ENCODE measurements at regions not wholly inside any gene's neighbourhood (a gene's known extent, or its start where the extent isn't known, plus 50 kb on each side); places are given as distances from the start of the nearest gene placed in this dataset.

DNA sequence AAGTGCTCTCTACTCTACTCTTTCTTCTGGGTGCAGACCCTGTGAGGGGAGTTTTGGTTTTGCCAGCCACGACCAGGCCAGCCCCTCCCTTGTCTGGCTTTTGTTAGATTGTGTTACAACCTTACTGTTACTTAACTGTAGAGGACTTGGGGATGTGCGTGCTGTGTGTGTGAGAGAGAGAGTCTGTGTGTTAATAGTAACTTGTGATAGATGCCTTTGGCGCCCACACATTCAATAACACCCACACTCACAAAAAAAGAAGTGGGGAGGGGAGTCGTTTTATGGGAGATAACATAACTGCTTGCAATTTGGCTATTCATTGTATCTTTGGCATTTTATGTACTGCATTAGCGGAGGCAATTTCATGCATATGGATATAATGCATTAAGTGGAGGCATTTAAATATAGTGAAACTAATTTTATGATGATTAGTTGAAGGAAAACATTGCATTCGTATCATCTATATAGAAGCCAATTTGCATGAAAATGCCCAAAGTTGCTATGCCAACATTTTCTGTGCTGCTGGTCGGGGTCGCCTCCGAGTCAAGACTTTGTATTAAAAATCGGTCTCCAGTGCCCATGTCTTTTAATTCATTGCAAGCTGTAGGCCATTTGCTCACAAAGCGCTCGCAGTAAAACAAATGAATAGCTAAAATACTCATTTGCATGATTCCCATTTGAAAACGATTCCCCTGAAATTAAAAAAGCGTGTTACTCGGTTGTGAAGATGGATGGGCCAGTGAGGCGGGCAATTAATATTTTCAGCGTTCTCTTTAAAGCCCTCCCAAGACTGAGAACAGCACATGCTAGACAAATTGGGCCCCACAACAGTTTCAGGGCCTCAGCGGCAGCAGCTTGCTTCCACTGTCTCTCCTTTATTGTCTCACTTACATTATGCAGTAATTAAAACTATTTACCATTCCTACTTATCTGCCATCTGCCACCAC is 158.5 kb upstream of the SMAD3 start:
- no peak for DNase-seq

- DNase-seq: no peak
Observed at GRCh38 chr15:66907826-66908743, 157.3 kb upstream of the SMAD3 start.

DNA sequence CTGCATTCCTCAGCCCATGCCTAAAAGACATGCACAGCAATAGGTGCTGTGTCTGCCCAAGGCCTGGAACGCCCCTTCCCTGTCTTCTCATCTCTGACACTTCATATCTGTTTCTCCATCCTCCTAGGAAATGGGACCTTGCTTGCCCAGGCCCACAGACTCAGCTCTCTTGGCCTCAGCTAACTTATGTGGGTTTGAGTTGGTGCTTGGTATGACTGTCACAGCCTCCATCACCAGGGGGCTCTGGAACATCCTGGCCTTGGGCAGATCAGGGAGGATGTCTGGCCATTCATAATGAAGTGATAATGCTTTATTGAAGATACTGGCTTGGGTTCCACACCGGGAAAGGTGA is 156.7 kb upstream of the SMAD3 start:
- DNase-seq: no peak

DNA sequence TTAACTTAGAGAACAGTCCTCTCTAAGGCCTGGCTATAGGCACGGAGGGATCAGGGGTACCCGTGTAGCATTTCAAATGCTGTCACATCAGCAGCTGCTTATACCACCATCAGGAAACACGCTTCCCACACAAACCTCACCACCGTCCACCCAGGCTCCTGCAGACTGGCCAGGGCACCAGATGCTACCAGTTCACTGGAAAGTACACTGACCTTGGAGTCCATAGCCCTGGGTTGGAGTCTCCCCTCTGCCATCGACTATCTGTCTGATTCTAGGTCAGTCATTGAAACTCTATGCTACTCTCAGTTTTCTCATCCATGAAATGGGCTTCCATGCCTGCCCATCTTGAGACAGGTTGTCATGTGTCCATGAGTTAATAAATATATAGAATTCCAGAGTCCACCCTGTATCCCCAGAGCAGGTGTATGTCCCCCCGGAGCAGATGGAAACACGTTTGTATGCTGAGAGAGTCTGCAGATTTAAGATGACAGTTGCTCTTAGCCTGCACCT is 156.0 kb upstream of the SMAD3 start:
- no peak for DNase-seq

DNA sequence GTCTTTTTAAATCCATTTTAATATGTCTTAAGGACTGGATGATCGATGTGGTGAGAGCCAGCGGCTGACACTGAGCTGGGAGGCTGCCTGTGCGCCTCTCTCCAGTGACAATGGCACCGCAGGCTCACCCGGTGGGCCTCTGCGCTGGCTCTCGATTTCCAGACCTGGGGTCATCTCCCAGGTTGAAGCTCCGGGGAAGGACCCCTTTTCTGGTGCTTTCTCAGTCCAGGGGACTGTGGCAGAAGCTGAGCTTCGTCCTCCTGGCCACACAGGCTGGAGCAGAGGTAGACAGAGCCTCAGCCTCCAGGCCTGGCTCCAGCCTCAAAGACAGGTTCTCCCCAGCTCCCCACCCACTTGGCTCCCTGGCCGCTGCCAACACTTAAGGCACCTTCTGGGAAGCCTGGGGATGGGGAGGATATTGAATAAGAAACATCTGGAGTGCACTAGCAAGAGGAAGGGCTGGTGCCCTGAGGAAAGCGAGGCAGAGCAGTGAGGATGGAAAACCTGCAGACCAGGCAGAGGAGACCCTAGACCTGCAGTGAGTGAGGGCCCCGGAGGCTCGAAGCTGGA is 154.2 kb upstream of the SMAD3 start:
- DNase-seq: no peak

GRCh38 chr15:66912001-66912400 is 153.4 kb upstream of the SMAD3 start:
- DNase-seq: no peak

- no peak for DNase-seq
Observed at GRCh38 chr15:66912441-66912840, 153.0 kb upstream of the SMAD3 start.

DNA sequence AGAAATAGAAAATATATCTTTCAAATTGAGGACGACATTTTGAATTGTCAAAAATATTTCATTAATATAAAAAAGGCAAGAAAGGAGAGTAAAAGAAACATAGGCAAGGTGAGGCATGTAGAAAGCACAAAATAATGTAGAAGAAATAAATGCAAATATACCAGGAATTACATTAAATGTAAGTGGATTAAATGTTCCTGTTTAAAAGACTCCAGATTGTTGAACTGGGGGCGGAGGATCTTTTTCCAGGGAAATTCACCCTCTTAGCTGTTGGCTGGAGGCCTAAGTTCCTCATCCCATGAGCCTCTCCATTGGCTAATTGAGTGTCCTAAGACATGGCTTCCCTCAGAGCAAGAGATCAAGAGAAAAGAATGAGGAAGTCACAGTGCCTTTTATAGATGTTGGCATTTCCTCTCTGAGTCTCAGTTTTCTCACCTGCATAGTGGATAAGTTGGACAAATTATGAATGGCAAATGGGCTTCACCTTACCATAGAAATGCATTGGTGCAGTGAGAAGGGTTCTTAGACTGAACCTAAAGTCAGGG is 147.4 kb upstream of the SMAD3 start:
- no peak for DNase-seq

- no peak for DNase-seq
Observed at GRCh38 chr15:66919421-66919820, 146.0 kb upstream of the SMAD3 start.

DNA sequence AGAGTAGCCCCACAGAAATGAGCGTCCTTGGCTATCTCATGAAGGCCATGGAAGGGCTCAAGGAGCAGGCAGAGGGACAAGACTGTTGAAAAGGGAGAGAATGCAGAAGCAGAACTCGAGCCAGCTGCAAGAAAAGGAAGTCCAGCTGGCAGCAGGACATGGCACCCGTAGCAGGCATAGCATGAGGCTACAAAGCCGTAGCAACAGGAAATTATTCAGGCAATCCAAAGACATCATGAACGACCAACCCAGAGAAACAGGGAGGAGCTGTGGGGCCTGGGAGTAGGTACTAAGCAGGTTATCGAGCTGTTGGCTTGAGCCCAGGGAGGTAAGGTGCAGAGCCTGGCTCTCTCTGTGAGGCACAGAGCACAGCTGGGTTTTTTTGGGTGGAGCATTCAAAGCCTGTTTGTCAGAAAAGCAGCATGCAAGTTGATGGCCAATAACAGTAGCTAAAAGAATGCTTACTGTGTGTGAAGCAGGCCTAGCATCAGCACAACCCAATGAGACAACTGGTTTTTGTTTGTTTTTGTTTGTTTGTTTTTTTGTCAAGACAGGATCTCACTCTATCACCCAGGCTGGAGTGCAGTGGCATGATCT is 144.0 kb upstream of the SMAD3 start:
- no peak for DNase-seq

DNA sequence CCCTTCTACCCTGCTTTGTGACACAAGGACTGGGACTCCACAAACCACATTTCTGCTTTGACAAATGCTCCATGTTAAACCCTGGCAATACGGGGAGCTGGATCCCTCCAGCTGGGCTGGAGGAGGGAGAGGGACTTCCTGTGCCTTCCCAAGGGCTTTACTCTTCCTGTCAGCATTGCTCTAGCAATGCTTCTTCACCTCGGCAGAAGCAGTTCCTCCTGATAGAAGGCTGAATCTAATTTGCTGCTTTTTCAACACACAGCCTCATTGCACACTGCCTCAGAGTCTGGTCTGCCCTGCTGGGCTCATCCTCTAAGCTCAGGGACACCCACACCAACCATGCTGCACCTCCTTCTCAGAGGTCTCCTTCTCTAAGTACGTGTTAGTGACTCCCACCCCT is 142.8 kb upstream of the SMAD3 start:
- no peak for DNase-seq

DNA sequence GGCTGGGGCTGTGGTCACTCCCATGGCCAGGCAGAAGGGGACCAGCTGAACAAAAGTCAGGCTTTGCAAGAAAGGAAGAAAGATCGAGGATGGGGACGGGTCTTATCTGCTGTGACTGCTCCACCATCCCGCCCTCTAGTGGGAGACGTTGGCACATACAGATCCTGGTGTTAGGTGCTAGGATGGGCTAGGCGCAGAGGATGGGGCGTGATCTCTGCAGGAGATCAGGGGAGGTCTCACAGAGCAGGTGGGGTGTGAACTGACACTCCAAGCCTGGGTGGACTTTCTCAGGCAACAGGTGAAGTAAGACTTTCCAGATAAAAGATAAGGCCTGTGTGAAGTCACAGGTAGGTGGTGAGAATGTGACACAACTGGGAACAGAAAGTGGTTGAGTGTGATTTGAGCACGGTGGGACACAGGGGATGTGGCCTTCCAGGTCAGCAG is 141.9 kb upstream of the SMAD3 start:
- no peak for DNase-seq

DNA sequence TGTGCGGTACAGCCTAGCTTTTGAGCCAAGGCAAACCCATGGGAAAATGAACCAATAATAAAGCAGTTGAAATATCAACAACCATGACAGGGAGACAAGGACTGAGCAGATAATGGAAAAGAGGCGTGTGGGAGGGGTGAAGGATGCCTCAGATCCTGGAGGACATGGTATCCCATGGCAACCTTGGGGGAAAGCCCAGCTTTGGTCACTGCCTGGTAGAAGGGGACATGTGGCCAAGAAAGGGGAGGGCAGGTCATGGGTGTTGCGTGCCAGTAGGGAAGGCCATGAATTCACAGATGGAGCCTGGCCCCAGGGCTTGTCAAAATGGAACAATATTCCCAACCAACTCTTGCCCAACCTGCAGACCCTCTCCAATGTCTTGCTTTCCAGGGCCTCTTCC is 140.5 kb upstream of the SMAD3 start:
- DNase-seq: no peak

GRCh38 chr15:66925721-66926120 is 139.7 kb upstream of the SMAD3 start:
- no peak for DNase-seq

DNA sequence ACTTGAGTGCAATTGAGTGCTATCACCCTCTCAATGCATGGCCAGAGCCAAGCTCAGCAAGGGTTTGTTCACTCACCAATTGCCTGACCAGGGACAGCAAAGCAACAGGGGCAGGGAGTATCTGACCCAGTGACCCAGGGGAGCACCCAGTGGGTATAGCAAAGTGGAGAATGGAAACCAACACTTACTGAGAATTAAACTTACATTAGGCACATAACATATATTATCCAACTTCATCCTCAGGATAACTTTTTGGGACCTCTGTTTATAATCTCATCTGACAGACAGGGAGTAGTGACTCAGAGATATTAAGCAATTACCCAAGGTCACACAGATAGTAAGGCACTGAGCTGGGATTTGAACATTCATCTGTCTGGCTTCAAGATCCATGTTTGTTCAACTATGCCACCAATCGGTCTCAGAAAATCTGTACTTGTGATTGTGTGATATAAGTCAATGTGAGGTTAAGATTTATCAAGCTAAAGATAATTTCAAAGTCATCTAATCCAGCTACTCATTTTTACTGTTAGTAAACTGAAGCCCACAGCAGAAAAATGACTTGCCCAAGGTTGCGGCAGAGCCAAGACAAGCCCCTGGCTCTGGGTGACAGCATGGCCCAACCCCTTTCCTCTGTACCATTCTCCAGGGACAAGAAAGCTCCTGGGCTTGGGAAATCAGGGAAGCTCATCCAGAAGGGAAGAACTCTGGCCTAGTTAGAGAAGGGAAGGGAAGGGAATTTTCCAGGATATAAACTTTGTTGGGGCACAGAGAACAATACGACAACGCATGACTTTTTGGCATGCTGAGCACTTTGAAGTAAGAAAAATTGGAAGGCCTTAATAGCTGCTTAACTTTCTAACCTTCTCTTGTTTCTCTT is 138.0 kb upstream of the SMAD3 start:
- DNase-seq: no peak

- DNase-seq: no peak
Observed at GRCh38 chr15:66928101-66928500, 137.3 kb upstream of the SMAD3 start.

- DNase-seq: no peak
Observed at GRCh38 chr15:66928784-66929183, 136.6 kb upstream of the SMAD3 start.

DNA sequence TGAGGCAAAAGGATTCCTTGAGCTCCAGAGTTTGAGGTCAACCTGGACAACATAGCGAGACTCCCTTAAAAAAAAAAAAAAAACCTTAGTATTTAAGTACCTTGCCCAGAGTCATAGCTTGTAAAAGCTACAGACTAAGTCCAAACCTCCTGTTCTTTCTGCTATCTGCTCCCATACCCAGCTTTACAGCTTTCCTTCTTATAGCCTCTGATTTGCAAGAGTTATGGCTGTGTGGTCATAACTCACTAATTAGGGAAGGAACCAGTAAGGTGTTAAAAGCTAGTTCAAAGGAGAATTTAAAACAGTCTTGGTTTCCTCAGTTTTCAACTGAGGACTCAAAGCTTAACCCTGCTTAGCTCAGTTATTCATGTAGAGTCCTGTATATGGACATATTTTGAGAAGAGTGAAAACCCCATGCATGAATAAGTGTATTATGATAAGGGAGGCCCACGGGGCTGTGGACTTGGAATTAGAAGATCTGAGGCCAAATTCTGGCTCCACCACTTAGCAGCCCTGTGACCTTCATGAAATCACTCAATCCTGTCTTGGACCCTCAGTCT is 135.5 kb upstream of the SMAD3 start:
- no peak for DNase-seq

GRCh38 chr15:66931768-66932633 is 133.4 kb upstream of the SMAD3 start:
- no peak for DNase-seq

- DNase-seq: no peak
Observed at GRCh38 chr15:66932634-66933024, 132.8 kb upstream of the SMAD3 start.

All from effector CD4-positive, alpha-beta T cell (primary cell).